NCI-H2196 treated with DMSO at 0.1 percent for 48 hours (cell line): ENCODE measurements at regions not wholly inside any gene's neighbourhood (a gene's known extent, or its start where the extent isn't known, plus 50 kb on each side); places are given as distances from the start of the nearest gene placed in this dataset.

Experiments used
- DNase-seq: peaks from one replicate; lab custom pipeline; 2025; ENCODE audit not compliant: unreplicated experiment; lab: John Stamatoyannopoulos, UW

- DNase-seq = no peak
These were observed 202.4 kb upstream of the RGMA start for GRCh38 chr15:93291380-93291779.

GRCh38 chr15:93290618-93290946 lies 201.6 kb upstream of the RGMA start:
- DNase-seq = no peak

GRCh38 chr15:93289941-93290617 lies 201.1 kb upstream of the RGMA start:
- DNase-seq = no peak

GRCh38 chr15:93288728-93289294 lies 199.8 kb upstream of the RGMA start:
- DNase-seq = no peak

- DNase-seq = no peak
These were observed 197.4 kb upstream of the RGMA start for GRCh38 chr15:93286446-93286845.

GRCh38 chr15:93283854-93284253 lies 194.8 kb upstream of the RGMA start:
- no peak for DNase-seq

GRCh38 chr15:93282808-93283207 lies 193.8 kb upstream of the RGMA start:
- no peak for DNase-seq

GRCh38 chr15:93278783-93279182 lies 189.8 kb upstream of the RGMA start:
- no peak for DNase-seq

- DNase-seq = no peak
These were observed 189.0 kb upstream of the RGMA start for GRCh38 chr15:93278006-93278405.

GRCh38 chr15:93274257-93274656 lies 185.2 kb upstream of the RGMA start:
- no peak for DNase-seq

- no peak for DNase-seq
These were observed 182.9 kb upstream of the RGMA start for GRCh38 chr15:93271871-93272270.

- no peak for DNase-seq
These were observed 182.0 kb upstream of the RGMA start for GRCh38 chr15:93270937-93271467.

- DNase-seq = no peak
These were observed 179.1 kb upstream of the RGMA start for GRCh38 chr15:93268066-93268465.

- no peak for DNase-seq
These were observed 177.3 kb upstream of the RGMA start for GRCh38 chr15:93266291-93266690.

GRCh38 chr15:93265111-93265556 lies 176.1 kb upstream of the RGMA start:
- no peak for DNase-seq

GRCh38 chr15:93261845-93262244 lies 172.8 kb upstream of the RGMA start:
- no peak for DNase-seq

GRCh38 chr15:93257920-93258319 lies 168.9 kb upstream of the RGMA start:
- DNase-seq = no peak

GRCh38 chr15:93253681-93254080 lies 164.7 kb upstream of the RGMA start:
- no peak for DNase-seq

- no peak for DNase-seq
These were observed 163.8 kb upstream of the RGMA start for GRCh38 chr15:93252780-93253179.

- DNase-seq = no peak
These were observed 161.9 kb upstream of the RGMA start for GRCh38 chr15:93250950-93251349.

- no peak for DNase-seq
These were observed 161.2 kb upstream of the RGMA start for GRCh38 chr15:93250209-93250608.

- no peak for DNase-seq
These were observed 160.6 kb upstream of the RGMA start for GRCh38 chr15:93249623-93250022.
